Stimulated activated CD4-positive, alpha-beta T cell treated with anti-CD3 and anti-CD28 coated beads, Interleukin-12 subunit alpha, Interleukin-12 subunit beta, amount 100 ng/mL, for 48 hours (primary cell): ENCODE measurements at regions not wholly inside any gene's neighbourhood (a gene's known extent, or its start where the extent isn't known, plus 50 kb on each side); places are given as distances from the start of the nearest gene placed in this dataset.

Experiments used
- DNase-seq, 3 donors: peaks; one replicate each; pipeline ENCODE4 v3.0.0-alpha.2; 2020; ENCODE audit warnings: low read depth in 2 of 3, low spot score in 1 of 3

DNA sequence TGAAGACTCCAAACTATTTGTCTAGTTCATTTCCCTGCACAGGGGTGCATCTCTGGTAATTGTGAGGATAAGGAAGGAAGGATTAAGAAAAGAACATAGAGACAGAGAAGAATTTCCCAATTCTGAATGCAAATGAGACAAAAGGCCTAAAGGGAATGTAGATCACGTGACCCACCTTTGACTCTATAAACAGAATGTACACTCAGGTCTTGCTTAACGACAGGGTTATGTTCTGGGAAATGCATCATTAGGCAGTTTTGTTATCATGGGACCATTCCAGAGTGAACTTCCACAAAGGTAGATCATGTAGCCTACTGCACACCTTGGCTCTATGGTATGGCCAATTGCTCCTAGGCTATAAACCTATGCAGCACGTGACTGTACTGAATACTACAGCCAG, 252.3 kb upstream of the ZP4 start:
- no peak for DNase-seq

DNA sequence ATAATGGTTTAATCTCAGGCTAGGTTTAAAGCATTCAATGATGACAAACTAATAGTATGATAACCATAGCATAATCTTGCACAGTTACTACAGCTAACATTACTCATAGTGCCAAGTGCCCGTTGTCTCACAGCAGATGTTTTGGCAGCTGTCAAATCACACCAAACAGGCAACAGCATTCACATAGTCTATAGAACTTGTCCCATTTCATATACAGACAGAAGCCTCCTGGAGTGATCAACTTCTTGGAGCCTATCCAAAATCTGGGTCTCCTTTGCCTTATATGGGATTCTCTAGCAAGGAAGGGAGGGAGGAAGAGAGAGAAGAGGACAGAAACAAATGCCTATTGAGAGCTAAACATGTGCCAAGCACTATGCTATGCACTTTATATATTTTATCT, 250.6 kb upstream of the ZP4 start:
- DNase-seq: no peak

DNA sequence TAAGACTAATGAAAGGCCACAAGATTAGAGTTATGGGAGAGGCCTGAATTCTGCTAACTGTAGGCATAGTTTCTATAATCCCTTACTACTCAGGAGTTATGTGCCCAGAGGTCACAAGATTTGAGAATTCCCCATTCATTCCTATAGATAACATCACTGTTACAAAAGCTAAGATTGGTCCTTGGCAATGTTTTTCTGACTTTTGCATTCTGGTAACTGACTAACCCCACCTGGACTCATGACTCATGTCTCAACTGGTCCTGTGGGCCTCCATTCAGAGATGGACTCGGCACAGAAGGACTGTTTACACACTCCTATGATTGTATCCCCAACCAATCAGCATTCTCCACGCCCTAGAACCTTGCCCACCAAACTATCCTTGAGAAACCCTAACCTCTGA, 249.0 kb upstream of the ZP4 start:
- no peak for DNase-seq

DNA sequence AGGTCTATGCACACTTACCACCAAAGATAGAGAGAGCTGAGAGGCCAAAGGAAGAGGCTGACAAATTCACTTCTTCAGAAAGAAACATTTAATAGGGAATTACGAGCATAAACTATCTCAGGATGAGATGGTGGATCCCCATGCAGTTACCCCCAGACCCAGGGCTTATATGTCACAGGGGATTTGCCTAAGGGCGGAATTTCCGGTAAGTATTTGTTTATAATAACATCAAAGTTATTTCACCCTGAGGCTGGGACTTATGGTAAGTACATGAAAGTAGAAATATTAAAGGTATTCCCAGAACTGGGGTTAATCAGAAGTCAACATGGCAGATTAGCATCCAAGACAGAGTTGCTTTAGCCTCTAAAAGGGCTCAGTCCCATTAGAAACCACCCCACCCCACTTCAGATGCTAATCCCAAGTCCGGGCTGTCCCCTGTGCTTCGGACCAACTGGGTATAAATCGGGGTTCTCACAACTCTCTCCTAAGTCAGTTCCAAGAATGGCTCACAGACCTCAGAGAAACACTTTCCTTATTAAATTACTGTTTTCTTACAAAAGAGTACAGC, 247.4 kb upstream of the ZP4 start:
- no peak for DNase-seq

DNA sequence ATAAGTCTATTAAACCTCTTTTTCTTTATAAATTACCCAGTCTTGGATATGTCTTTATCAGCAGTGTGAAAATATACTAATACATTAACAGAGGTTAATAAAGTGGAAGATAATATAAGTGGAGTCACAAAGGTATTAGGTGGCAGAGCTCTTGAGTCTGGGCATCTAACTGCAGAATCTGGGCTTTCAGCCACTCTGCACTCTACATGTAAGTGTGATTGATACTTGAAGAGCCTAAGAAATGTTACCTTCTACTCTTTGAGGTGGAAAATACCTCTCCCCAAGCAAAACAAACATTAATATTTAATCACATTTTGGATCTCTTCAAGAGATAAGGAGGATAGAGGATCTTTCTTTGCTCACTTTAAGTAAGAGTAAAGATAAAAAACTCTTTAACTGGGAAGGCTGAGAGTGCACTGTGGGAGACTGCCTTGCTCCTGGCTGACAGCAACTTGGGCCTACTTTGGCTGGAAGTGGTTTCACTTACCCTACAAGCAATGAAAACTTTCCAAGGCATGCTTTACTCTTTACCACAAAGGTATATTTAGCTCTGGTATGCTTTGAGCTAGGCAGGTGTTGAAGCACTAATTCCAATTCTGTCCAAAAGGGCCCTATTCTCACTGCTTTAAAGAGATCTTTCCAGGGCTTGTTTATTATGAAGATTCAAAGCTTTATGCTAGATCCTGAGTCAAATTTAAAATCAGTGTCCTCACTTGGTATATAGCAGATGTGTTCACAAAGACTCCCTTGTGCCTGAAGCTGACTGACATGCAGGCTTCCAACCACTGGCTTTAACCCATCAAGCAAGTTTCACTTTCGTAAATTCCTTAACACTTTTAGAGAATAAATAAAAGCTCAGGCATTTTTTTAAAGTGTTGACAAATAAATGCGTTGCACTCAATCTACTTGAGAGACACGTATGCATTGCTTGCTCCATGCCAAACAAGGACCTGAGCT, 245.3 kb upstream of the ZP4 start:
- DNase-seq: no peak

DNA sequence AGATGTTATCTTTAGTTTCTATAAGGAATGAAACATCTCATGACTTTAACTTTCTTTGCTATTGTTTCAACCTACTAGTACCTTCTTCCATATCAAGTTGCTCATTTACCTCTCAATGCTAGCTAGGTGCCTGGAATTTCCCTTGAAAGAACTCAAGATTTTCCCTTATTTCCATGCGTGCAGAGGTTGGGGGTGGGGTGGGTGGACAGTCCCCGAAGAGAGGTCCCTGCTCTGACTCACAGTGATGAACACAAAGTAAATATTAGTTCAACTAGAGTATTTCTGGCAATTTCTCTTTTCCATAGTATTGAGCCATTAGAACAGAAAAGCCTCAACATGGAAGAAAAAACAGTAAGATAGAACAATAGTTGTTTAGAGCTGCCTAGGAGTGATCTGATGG, 239.0 kb upstream of the ZP4 start:
- no peak for DNase-seq

DNA sequence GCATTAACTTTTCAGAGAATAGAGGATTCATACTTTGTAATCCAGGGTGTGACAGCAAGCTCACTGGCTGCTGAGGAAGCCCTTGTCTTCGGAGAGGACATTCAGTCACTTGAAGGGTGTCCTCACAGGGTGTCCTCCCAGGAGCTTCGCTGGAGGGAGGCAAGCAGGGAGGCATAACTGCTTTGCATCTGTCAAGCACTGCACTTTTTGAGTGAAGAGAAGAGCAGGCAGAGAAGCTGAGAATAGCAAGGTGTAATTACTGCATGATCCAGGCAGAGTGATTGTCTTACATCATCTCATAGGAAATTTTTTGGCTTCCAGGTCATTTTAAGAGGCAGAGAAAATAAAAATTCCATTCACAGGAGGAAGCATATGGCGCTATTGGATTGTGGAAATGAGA, 232.5 kb upstream of the ZP4 start:
- no peak for DNase-seq

DNA sequence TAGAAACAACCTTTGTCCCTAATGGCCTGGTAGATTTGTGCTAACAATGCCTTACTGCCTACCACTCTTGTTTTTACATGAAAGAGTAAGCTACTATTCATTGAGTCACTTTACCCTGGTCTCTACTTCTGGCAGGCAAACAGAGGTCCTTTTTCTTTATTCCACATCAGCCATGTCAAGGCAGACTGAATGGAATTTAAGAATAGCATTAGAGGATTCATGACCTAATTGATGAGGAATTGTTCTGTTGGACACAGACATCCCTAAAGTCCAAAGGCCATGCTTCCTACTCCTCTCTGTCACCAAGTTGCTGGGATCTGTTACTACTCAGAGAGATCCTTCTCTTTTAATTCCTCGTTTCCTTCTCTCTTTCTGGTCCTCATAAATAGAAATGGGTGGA, 229.1 kb upstream of the ZP4 start:
- DNase-seq: no peak

DNA sequence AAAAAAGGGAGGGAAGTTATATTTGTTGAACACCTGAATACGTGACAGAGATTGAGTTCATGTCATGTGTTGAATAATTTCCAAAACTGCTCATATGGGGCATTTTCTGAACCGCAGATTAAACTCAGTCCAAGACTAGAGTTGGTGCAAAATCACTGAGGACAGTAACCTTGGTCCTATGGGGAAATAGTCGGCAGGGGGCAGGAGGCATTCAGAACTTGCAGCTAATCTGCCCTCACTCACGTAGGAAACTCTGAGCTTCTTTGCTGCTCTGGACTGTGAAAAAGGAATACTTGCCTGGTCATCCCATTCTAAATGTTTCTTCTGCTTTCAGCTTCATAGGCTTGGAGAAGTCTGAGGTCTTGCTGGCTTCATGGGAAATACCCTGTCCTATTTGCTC, 228.3 kb upstream of the ZP4 start:
- DNase-seq: no peak

DNA sequence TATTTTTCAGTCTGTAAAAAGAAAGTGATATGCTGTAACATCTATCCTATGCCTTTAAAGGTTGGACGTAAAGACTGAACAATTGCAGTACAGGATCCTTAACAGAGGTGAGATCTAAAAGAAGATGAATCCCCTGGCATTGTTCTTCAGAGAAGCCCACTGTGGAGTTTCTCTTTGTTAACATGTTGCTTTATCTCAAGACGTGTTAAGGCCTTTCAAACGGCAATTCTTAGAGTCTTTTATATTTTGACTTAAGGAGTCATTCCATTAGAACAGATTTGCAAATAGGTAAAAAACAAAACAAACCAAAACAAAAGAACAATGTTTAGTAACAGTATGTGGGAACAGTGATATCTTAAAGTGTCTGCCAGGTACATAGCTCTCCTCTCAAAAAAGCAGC, 225.1 kb upstream of the ZP4 start:
- DNase-seq: no peak

DNA sequence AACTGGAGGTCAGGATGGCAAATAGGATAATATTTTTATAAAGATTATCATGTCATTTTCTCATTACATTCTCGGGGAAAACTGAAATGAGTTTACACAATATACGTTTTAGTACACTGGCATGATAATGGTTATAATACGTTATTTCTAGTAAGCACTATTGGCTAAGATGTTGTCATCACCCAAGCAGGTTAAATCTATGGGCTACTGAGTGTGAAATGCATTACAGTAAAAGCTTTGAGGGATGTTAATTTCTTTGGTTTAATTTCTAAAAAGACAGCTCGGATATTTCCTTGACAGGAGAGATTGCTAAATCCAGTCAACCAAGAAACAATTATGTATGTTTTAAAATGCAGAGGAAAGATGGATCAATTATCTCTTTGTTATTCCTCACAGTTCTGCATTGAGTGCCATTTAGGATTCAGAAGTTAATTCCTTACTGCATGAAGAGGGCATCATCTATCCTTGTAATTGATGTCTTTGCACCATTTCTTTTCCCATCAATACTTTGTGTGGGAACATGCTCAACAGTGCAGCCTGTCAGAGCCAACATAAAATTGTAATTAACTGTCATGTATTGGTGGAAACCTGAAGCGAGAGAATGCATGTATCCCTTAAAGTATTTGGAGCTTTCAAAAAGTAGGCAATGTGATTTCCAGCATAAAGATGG, 222.4 kb upstream of the ZP4 start:
- DNase-seq: no peak

DNA sequence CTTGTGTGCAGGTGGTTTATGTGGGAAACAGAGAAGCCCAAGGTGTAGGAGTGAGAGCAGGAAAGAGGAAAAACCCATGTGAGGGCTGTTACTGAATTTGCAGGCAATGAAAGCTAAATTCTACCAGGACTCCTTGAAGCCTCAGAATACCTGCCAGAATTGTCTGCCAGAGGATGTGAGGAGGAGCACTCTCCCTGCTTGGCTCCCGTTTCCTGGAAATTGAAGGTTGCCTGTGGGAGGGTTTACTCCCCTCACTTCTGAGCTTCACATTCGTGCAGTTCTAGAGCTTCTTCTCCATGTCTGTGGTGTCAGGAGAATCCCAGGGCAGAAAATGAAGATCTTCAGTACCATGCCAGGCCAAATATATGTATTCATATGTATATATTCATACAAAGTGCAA, 220.8 kb upstream of the ZP4 start:
- no peak for DNase-seq

DNA sequence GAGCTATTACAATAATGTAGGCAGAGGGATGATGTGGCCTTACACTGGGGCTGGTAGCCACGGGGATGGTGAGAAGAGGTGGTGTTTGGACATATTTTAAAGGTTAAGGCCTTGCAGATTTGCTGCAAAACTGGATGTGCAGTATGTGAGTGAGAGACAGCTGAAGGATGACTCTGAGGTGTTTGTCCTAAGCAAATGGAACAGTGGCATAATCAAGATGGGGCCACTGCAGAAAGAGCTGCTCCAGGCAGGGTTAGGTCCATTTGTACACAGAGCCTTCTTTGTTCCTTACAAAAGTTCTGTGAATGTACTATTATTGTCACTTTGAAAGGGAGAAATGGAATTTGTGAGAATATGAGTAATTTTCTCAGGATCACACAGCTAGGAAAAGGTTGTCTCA, 220.4 kb upstream of the ZP4 start:
- DNase-seq: no peak

DNA sequence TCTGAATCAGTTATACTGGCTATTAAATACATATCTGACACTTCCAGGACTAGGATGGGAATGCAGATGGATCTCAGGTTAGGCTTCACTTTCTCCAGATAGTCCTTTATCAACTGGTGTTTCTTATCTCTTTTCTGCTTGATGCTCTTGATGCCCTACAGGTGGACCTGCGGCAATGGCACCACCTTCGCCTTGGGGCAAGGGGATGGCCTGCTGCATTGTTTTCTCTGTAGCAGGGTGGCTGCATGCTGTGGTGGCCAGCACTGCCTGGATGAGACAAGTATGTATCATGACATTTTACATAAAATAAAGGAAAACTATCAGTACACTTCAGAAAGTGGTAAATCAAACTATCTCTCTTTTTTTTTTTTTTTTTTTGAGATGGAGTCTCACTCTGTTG, 217.7 kb upstream of the ZP4 start:
- DNase-seq: no peak

DNA sequence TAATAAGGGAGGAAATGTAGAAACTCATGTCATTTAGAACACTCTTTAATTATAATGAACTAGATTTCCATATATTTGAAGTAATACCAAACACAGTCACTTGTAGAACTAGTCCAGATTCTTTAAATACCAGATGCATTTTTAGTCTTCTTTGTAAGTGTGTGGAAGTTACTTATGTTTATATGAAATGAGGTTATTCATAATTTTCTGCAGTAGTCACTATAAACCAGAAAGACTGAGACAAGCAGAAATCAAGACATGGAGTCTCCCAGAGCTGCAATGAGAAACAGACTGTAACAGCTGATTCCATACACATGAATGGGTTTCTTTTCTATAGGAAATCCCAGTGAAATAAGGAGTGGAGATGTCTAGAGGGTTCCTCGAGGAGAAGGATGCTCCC, 216.6 kb upstream of the ZP4 start:
- no peak for DNase-seq

DNA sequence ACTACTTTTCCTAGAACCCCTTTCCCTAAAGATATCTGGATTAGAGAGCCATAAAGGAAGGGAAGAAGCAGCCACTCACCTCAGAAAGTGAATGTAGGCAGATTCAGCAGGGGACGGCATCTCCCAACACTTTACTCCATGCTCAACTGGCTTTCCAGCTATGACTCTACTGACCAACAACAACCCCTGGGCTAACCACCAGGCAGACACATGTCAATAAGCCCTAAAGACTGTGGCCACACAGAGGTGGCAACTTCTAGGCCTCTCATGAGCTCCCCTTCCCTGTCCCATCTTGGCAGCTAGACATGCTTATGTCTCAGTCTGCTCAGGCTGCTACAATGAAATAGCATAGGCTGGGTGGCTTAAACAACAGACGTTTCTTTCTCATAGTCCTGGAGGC, 214.0 kb upstream of the ZP4 start:
- DNase-seq: no peak

DNA sequence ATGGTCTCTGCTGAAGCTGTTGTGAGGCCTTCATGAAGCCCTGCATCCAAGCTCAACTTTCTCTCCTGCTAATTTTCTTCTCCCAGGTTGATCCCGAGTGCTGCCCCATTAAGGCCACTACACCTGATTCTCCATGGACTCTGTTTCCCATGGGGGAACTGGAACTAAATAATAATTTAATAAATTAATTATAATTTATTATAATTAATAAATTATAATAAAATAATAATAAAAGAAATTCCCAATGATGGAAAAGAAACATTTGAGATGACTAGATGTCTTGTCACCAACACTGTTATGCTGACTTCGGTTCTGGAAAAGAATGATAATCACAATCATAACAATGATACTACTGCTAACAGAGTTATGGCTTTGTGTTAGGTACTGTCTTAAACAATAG, 211.2 kb upstream of the ZP4 start:
- DNase-seq: no peak

DNA sequence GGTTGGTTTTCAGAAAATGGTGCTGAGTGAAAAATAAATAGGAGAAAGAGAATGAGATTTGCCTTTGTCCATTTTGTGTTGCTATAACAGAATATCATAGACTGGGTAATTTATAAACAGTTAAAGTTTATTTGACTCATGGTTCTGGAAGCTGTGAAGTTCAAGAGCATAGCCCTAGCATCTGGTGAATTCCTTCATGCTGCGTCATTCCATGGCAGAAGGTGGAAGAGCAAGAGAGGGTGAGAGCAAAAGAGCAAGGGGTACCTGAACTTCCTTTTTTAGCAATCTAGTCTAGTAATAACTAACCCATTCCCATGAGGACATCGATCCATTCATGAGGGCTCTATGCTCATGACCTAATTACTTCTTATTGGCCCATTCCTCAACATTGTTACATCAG, 209.1 kb upstream of the ZP4 start:
- no peak for DNase-seq

DNA sequence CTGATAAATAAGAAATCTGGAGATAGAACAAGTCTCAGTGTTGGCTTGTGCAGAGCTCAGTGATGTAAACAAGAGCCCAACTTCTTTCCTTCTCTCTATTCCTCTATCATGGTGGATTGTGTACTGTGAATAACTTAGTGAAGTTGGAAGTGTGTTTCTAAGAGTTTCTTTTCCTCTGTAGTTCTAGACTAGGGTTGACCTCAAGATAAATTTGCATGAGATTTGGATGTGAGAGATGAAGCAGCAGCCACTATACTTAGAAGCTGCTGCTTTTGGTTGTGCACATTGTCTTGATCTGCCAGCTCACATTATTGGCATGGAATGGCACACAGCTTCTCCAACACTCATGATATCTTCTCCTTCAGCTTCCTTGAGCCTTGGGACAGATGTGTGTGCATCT, 198.9 kb upstream of the ZP4 start:
- no peak for DNase-seq

DNA sequence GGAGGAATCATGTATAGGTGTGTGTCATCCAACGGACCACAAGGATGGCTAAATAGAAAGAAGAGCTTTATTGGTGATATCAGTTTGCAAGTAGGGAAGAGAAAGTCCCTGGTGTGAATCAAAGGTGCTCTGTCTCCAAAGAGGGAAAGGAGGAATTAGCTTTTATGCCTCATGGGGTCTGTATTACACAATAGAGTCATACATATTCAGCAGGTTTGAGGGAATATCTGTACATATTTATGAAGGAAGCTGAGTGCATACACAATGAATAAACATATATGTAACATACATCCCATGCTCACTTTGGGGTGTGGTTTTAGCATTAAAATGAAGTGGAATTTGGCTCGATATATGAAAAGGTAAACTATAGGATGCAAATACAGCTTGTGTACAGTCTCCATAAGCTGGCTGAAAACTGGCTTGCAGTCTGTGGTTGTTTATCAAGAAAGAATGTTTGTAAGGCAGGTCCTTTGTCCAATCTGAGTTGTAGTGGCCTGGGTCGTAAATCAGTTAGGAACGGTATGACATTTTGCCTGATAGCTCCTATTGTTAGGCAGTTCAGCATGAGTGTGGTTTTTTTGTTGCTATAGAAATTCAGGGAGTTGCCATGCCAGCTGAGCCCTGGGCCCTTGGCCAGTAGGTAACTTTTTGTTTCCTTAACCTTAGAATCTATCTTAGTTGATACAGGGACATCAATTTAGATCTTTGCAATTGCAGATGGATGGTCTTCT, 198.0 kb upstream of the ZP4 start:
- no peak for DNase-seq

DNA sequence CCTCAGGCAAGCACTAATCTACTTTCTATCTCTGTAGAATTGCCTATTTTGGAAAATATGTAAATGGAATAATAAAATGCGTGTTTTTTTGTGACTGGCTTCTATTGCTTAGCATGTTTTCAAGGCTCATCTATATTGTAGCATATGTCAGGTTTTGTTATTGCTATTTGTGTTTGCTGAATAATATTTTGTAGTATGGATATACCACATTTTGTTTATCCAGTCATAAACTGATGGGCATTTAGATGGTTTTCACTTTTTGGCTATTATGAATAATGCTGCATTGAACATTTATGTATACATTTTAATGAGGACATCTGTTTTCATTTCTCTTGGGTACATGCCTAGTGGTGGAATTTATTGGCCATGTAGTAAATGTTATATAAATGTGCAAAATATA, 183.3 kb upstream of the ZP4 start:
- no peak for DNase-seq

DNA sequence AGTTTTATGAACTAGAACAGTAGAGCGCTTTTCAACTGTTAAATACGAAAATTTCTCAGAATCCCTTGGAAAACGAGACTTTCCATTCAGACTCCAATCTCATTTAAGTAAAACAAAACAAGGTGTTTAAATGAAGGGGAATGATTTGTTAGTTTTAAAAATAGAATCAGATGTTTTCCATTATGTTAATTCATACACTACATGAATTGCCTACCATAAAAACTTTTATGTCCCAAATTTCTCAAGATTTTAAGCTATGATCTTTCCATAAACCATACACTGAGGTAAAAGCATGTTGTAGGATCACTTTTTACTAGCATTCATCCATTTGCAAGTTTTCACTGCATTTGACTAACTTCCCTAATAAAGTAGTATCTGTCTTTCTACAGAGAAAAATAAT, 180.3 kb upstream of the ZP4 start:
- DNase-seq: no peak
